HCT116 (cell line): ENCODE measurements at regions not wholly inside any gene's neighbourhood (a gene's known extent, or its start where the extent isn't known, plus 50 kb on each side); places are given as distances from the start of the nearest gene placed in this dataset.

ENCODE experiments used
- CEBPB ChIP-seq: IDR thresholded peaks from 2 replicates; pipeline ENCODE4 v1.6.1; 2012; ENCODE audit warnings: low read depth
- JUND ChIP-seq: IDR thresholded peaks from 2 replicates; pipeline ENCODE4 v1.6.1; 2012
- POLR2A ChIP-seq: IDR thresholded peaks from 2 replicates; pipeline ENCODE4 v1.7.0; 2011; ENCODE audit warnings: borderline replicate concordance; ENCODE audit not compliant: insufficient read depth, insufficient read length; ENCODE audit errors: extremely low read depth
- SIN3A ChIP-seq: IDR thresholded peaks from 2 replicates; pipeline ENCODE4 v1.6.1; 2012; ENCODE audit warnings: low read depth
- SRF ChIP-seq: IDR thresholded peaks from 2 replicates; pipeline ENCODE4 v1.6.1; 2012; ENCODE audit warnings: low read depth
- TF ChIP-seq, protein P1 (sequence below), 3 experiments: fragments of 200-600 bp in 1 of 3; sonication (generic) in 1 of 3; IDR thresholded peaks in 2 of 3; conservative IDR thresholded peaks in 1 of 3; 2 replicates each; pipeline ENCODE4 v1.5.1; 2012 to 2017; ENCODE audit warnings: low read depth in 2 of 3, low read length in 2 of 3, antibody characterized with exemption in 1 of 3, borderline replicate concordance in 1 of 3, control low read depth in 1 of 3, mild to moderate bottlenecking in 1 of 3, mixed read lengths in 1 of 3, mixed run types in 1 of 3, moderate library complexity in 1 of 3; ENCODE audit not compliant: insufficient read depth in 1 of 3

DNA sequence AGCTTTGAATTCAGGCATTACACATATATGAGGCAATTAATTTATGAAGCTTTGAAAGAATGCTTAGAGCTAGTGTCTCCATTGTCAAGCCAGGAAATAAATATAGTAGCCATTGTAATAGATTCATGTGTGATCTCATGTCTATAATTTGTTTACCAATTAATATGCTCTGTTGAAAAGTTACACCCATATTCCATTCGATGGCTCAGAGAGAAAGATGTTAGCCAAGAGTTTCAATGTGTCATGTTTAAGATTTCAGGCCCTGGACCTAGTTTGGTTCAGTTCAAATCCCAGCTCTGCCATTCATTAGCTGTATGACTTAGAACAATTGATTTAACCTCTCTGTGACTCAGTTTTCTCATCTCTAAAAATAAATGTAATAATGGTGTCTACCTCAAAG lies 263.3 kb downstream of the SNCA start:
- no peak for TF ChIP-seq SIN3A
- no peak for TF ChIP-seq POLR2A
- no peak for TF ChIP-seq SRF
- TF ChIP-seq CEBPB = no peak
- TF ChIP-seq JUND = no peak
- TF ChIP-seq, protein P1, sequence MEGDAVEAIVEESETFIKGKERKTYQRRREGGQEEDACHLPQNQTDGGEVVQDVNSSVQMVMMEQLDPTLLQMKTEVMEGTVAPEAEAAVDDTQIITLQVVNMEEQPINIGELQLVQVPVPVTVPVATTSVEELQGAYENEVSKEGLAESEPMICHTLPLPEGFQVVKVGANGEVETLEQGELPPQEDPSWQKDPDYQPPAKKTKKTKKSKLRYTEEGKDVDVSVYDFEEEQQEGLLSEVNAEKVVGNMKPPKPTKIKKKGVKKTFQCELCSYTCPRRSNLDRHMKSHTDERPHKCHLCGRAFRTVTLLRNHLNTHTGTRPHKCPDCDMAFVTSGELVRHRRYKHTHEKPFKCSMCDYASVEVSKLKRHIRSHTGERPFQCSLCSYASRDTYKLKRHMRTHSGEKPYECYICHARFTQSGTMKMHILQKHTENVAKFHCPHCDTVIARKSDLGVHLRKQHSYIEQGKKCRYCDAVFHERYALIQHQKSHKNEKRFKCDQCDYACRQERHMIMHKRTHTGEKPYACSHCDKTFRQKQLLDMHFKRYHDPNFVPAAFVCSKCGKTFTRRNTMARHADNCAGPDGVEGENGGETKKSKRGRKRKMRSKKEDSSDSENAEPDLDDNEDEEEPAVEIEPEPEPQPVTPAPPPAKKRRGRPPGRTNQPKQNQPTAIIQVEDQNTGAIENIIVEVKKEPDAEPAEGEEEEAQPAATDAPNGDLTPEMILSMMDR (IDR thresholded peaks at IDR 0.05 in 2 of 3, conservative IDR thresholded peaks at IDR 0.05 in 1 of 3; ENCODE audit: borderline replicate concordance in 1 of 3, insufficient read depth in 1 of 3, low read depth in 2 of 3, low read length in 2 of 3) = no peak
